K562 (cell line): ENCODE measurements at regions not wholly inside any gene's neighbourhood (a gene's known extent, or its start where the extent isn't known, plus 50 kb on each side); places are given as distances from the start of the nearest gene placed in this dataset.

ENCODE experiments used
- ARID2 ChIP-seq: fragments of 450-650 bp; IDR thresholded peaks from 2 replicates; pipeline ENCODE4 v1.6.1; 2017; ENCODE audit warnings: antibody characterized with exemption, mild to moderate bottlenecking
- BDP1 ChIP-seq: IDR thresholded peaks from 3 replicates; pipeline ENCODE4 v1.6.1; 2011; ENCODE audit not compliant: insufficient read length, insufficient read depth
- CCAR2 ChIP-seq: fragments of 200-400 bp; formaldehyde crosslinking; IDR thresholded peaks from 2 replicates; pipeline ENCODE4 v1.6.1; 2017; ENCODE audit warnings: mild to moderate bottlenecking, low read depth, low read length
- CHD1 ChIP-seq: fragments of 200-600 bp; sonication (generic); IDR thresholded peaks from one replicate; pipeline ENCODE4 v1.6.1; 2012; ENCODE audit warnings: mild to moderate bottlenecking, moderate library complexity, low read length, inconsistent platforms
- ELF1 ChIP-seq: fragments of 200-800 bp; sonication (Bioruptor generic); IDR thresholded peaks from 2 replicates; pipeline ENCODE4 v1.6.1; 2016; ENCODE audit warnings: missing genetic modification characterization, missing compliant biosample characterization
- FOS ChIP-seq: IDR thresholded peaks from 3 replicates; pipeline ENCODE4 v1.6.1; 2011; ENCODE audit not compliant: insufficient read length; ENCODE audit errors: extremely low read depth
- JUND ChIP-seq, 2 experiments: IDR thresholded peaks; 2 replicates in 1 of 2; 3 replicates in 1 of 2; pipeline ENCODE4 v1.6.1; 2011; ENCODE audit warnings: borderline replicate concordance in 2 of 2, low read depth in 2 of 2, low read length in 2 of 2, improper control_type of control experiment in 1 of 2, missing biosample characterization in 1 of 2, missing genetic modification characterization in 1 of 2, missing genetic modification reagents in 1 of 2
- MED1 ChIP-seq: sonication (generic); formaldehyde crosslinking; IDR thresholded peaks from 2 replicates; pipeline ENCODE4 v1.8.1; 2023; ENCODE audit warnings: missing genetic modification reagents, borderline replicate concordance
- MTA3 ChIP-seq: fragments of 450-650 bp; formaldehyde crosslinking; IDR thresholded peaks from 2 replicates; pipeline ENCODE4 v1.6.1; 2017; ENCODE audit warnings: mild to moderate bottlenecking, borderline replicate concordance
- NUFIP1 ChIP-seq: fragments of 450-650 bp; IDR thresholded peaks from 2 replicates; pipeline ENCODE4 v1.6.1; 2018; ENCODE audit not compliant: partially characterized antibody
- PHB ChIP-seq: fragments of 250-450 bp; sonication (Bioruptor Pico); IDR thresholded peaks from 2 replicates; pipeline ENCODE4 v1.5.0; 2021
- RAD21 ChIP-seq, 2 experiments: fragments of 250-450 bp in 1 of 2; fragments of 450-650 bp in 1 of 2; sonication (Bioruptor Pico) in 1 of 2; formaldehyde crosslinking in 1 of 2; IDR thresholded peaks in 1 of 2; conservative IDR thresholded peaks in 1 of 2; 2 replicates each; pipeline versions ENCODE4 v1.4.0 to v1.8.0; 2020 to 2022; ENCODE audit warnings: mild to moderate bottlenecking in 2 of 2, moderate library complexity in 1 of 2
- RB1 ChIP-seq: fragments of 450-650 bp; IDR thresholded peaks from 2 replicates; pipeline ENCODE4 v1.6.1; 2017; ENCODE audit warnings: low read depth, mild to moderate bottlenecking
- RBM22 ChIP-seq: fragments of 200-400 bp; formaldehyde crosslinking; IDR thresholded peaks from 2 replicates; pipeline ENCODE4 v1.6.1; 2018; ENCODE audit warnings: low read length, low read depth; ENCODE audit not compliant: poor library complexity, severe bottlenecking
- RUNX1 ChIP-seq: sonication (generic); IDR thresholded peaks from 2 replicates; pipeline ENCODE4 v1.6.1; 2016; ENCODE audit warnings: antibody characterized with exemption, low read depth
- TF ChIP-seq, protein P1 (sequence below), 2 experiments: fragments of 450-650 bp; formaldehyde crosslinking in 1 of 2; IDR thresholded peaks; 2 replicates each; pipeline versions ENCODE4 v1.4.0 to v1.6.1; 2014 to 2020; ENCODE audit warnings: mild to moderate bottlenecking in 2 of 2, borderline replicate concordance in 1 of 2, low read depth in 1 of 2
- TF ChIP-seq, protein P2 (sequence below): fragments of 450-650 bp; formaldehyde crosslinking; IDR thresholded peaks from 2 replicates; pipeline ENCODE4 v1.4.0; 2020; ENCODE audit warnings: mild to moderate bottlenecking, moderate library complexity

DNA sequence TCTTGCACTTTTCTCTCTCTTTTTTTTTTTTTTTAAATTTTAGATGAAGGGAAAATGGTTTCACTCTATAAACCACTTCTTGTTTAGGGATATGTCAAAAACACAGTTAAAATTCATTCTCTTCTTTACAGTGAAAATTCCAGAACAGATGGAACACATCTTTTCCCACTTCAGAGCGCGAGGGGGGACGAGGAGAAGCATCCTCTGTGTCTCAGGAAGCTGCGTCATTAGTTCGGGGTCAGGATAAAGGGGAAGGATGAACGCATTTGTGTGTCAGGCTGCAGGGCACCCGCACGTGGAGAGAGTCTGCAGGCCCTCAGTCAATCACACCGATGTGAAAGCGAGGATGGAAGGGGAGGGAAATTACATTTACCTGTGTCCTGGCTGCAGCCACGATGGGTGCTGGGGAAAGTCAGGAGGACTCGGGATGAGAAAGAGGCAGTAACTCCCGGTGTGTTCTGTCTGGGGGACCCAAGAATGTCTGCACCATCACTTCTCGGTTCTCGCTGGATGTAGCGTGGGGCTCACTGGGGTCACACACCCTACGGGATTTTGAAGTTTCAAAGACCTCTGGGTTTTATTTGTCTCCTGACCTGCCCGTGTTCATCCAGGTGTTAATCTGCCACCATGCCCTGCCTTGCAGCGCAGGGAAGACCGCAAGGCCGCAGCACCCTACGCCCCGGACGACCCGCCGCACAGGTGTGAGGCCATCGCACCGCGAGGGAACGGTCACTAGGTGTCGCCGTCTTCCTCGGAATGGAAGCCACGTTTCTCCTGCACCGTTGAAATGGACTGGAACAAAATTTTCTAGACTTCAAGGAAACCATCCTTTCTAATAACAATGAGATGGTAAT lies 66.7 kb upstream of the PITRM1 start (continued):
- TF ChIP-seq, protein P1, sequence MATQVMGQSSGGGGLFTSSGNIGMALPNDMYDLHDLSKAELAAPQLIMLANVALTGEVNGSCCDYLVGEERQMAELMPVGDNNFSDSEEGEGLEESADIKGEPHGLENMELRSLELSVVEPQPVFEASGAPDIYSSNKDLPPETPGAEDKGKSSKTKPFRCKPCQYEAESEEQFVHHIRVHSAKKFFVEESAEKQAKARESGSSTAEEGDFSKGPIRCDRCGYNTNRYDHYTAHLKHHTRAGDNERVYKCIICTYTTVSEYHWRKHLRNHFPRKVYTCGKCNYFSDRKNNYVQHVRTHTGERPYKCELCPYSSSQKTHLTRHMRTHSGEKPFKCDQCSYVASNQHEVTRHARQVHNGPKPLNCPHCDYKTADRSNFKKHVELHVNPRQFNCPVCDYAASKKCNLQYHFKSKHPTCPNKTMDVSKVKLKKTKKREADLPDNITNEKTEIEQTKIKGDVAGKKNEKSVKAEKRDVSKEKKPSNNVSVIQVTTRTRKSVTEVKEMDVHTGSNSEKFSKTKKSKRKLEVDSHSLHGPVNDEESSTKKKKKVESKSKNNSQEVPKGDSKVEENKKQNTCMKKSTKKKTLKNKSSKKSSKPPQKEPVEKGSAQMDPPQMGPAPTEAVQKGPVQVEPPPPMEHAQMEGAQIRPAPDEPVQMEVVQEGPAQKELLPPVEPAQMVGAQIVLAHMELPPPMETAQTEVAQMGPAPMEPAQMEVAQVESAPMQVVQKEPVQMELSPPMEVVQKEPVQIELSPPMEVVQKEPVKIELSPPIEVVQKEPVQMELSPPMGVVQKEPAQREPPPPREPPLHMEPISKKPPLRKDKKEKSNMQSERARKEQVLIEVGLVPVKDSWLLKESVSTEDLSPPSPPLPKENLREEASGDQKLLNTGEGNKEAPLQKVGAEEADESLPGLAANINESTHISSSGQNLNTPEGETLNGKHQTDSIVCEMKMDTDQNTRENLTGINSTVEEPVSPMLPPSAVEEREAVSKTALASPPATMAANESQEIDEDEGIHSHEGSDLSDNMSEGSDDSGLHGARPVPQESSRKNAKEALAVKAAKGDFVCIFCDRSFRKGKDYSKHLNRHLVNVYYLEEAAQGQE (IDR thresholded peaks at IDR 0.05; ENCODE audit: borderline replicate concordance): peak; percentile 76
- TF ChIP-seq, protein P1 (CRISPR knock-in tag; IDR thresholded peaks at IDR 0.05; ENCODE audit: low read depth): no peak
- TF ChIP-seq BDP1: no peak
- no peak for TF ChIP-seq MTA3
- 0 out of 2 replicates have a peak, but pooled peaks have one; percentile 26 for TF ChIP-seq JUND (IDR thresholded peaks at IDR 0.05; ENCODE audit: borderline replicate concordance, low read depth, low read length)
- TF ChIP-seq JUND (tag; IDR thresholded peaks at IDR 0.05; ENCODE audit: borderline replicate concordance, low read depth, low read length): no peak
- no peak for TF ChIP-seq CCAR2
- no peak for TF ChIP-seq PHB (CRISPR knock-in tag)
- TF ChIP-seq RBM22: no peak
- peak; percentile 43; the same call in 1 of the 2 replicates for TF ChIP-seq RB1
- TF ChIP-seq FOS: no peak
- TF ChIP-seq CHD1: no peak
- no peak for TF ChIP-seq RUNX1
- TF ChIP-seq RAD21 (CRISPR knock-in tag; conservative IDR thresholded peaks at IDR 0.05 in 1 of 2, IDR thresholded peaks at IDR 0.05 in 1 of 2): peak; percentile 87 to 92
- no peak for TF ChIP-seq MED1
- TF ChIP-seq, protein P2, sequence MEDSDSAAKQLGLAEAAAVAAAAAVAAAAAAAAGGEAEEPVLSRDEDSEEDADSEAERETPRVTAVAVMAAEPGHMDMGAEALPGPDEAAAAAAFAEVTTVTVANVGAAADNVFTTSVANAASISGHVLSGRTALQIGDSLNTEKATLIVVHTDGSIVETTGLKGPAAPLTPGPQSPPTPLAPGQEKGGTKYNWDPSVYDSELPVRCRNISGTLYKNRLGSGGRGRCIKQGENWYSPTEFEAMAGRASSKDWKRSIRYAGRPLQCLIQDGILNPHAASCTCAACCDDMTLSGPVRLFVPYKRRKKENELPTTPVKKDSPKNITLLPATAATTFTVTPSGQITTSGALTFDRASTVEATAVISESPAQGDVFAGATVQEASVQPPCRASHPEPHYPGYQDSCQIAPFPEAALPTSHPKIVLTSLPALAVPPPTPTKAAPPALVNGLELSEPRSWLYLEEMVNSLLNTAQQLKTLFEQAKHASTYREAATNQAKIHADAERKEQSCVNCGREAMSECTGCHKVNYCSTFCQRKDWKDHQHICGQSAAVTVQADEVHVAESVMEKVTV: peak; percentile 88
- TF ChIP-seq NUFIP1: no peak
- TF ChIP-seq ELF1 (tag): no peak
- TF ChIP-seq ARID2: peak; percentile 51; the same call in 1 of the 2 replicates
